PC-9 (cell line): ENCODE measurements at regions not wholly inside any gene's neighbourhood (a gene's known extent, or its start where the extent isn't known, plus 50 kb on each side); places are given as distances from the start of the nearest gene placed in this dataset.

Source experiments
- EZH2 ChIP-seq: fragments of 200-600 bp; sonication (generic); IDR thresholded peaks from 2 replicates; pipeline ENCODE4 v1.8.0; 2017; ENCODE audit warnings: antibody characterized with exemption, low read depth
- TF ChIP-seq, protein P1 (sequence below): fragments of 200-600 bp; sonication (generic); conservative IDR thresholded peaks from 2 replicates; pipeline ENCODE4 v1.6.1; 2017; ENCODE audit warnings: mixed run types, antibody characterized with exemption, mild to moderate bottlenecking, moderate library complexity

- TF ChIP-seq, protein P1, sequence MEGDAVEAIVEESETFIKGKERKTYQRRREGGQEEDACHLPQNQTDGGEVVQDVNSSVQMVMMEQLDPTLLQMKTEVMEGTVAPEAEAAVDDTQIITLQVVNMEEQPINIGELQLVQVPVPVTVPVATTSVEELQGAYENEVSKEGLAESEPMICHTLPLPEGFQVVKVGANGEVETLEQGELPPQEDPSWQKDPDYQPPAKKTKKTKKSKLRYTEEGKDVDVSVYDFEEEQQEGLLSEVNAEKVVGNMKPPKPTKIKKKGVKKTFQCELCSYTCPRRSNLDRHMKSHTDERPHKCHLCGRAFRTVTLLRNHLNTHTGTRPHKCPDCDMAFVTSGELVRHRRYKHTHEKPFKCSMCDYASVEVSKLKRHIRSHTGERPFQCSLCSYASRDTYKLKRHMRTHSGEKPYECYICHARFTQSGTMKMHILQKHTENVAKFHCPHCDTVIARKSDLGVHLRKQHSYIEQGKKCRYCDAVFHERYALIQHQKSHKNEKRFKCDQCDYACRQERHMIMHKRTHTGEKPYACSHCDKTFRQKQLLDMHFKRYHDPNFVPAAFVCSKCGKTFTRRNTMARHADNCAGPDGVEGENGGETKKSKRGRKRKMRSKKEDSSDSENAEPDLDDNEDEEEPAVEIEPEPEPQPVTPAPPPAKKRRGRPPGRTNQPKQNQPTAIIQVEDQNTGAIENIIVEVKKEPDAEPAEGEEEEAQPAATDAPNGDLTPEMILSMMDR, result no peak
- TF ChIP-seq EZH2, result no peak
These were observed 107.0 kb downstream of the CT47B1 start for GRCh38 chrX:120768681-120769080.
